GM12873 (cell line): ENCODE measurements at regions not wholly inside any gene's neighbourhood (a gene's known extent, or its start where the extent isn't known, plus 50 kb on each side); places are given as distances from the start of the nearest gene placed in this dataset.

Experiments used
- CTCF ChIP-seq: IDR thresholded peaks from 2 replicates; pipeline ENCODE4 v1.5.1; 2012; ENCODE audit warnings: low read depth, mild to moderate bottlenecking, moderate library complexity, low read length, control low read depth; ENCODE audit not compliant: insufficient read depth; ENCODE audit errors: missing control alignments

- no peak for TF ChIP-seq CTCF
Observed at GRCh38 chr11:23095650-23096189, 235.4 kb upstream of the CCDC179 start.

GRCh38 chr11:23097891-23098290, 237.6 kb upstream of the CCDC179 start:
- no peak for TF ChIP-seq CTCF

- TF ChIP-seq CTCF: no peak
Observed at GRCh38 chr11:23099256-23099655, 239.0 kb upstream of the CCDC179 start.

- no peak for TF ChIP-seq CTCF
Observed at GRCh38 chr11:23100726-23101125, 240.5 kb upstream of the CCDC179 start.

DNA sequence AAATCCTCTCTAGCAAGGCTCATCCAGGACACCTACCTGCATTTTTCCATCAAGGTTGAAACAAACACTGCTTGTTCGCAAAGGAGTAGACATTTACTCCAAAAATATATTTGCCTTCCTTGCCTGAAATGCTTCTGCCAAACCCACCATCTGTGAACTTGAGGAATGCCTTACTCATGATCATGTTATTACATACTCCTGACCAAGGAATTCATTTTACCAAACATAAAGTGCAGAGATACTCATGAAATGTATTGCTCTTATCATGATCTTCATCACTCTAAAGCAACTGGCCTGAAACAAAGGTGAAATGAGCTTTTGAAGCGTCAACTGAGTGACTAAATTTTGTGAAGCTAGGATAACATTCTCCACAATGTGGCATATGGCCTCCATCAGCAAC, 243.1 kb upstream of the CCDC179 start:
- TF ChIP-seq CTCF: no peak

- no peak for TF ChIP-seq CTCF
Observed at GRCh38 chr11:23111527-23111926, 251.3 kb upstream of the CCDC179 start.

DNA sequence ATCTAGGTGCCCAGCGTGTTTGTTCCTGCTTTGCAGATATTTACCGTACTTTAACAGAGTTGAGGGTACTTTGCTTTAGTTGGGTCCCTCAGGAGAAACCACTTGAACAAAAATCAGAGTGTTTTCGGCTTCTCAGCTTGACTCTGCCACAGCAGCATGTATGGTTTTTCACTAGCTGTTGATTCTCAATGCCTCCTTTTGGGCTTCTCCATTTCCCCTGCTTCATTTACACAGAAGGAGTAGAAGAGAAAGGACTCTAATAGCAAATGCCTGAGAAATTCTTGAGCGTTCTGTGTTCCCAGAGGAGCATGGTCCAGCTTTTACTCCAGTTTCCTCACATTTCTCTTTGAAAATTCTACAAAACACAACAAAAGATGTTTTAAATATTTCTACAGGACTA, 252.1 kb upstream of the CCDC179 start:
- no peak for TF ChIP-seq CTCF
